Heart right ventricle (tissue), 16 donors: ENCODE measurements at regions not wholly inside any gene's neighbourhood (a gene's known extent, or its start where the extent isn't known, plus 50 kb on each side); places are given as distances from the start of the nearest gene placed in this dataset.

ENCODE experiments used
- ATAC-seq, 8 donors: fragments of 200-7000 bp; cut with Tn5 transposase; one replicate each; pipeline ENCODE4 v1.9.1; 2020; ENCODE audit warnings: mild to moderate bottlenecking in 8 of 8, moderate library complexity in 8 of 8, moderate number of reproducible peaks in 1 of 8
- DNase-seq, 2 donors: peaks; one replicate each; pipeline ENCODE4 v3.0.0-alpha.2; 2020
- H3K27ac ChIP-seq, 10 donors: fragments of 200-600 bp; sonication (generic) in 2 of 10; one replicate each; pipeline versions ENCODE4 v1.5.0 to v1.8.0; 2020 to 2022; ENCODE audit warnings: mild to moderate bottlenecking in 3 of 10
- H3K27me3 ChIP-seq, 7 donors: fragments of 200-600 bp; one replicate each; pipeline ENCODE4 v1.8.0; 2021 to 2022; ENCODE audit warnings: mild to moderate bottlenecking in 2 of 7
- H3K36me3 ChIP-seq, 9 donors: fragments of 200-600 bp; sonication (generic) in 1 of 9; one replicate each; pipeline versions ENCODE4 v1.5.0 to v1.8.0; 2020 to 2022; ENCODE audit warnings: mild to moderate bottlenecking in 2 of 9
- H3K4me1 ChIP-seq, 9 donors: fragments of 200-600 bp; sonication (generic) in 1 of 9; one replicate each; pipeline versions ENCODE4 v1.5.0 to v1.8.0; 2020 to 2022; ENCODE audit warnings: mild to moderate bottlenecking in 4 of 9
- H3K4me3 ChIP-seq, 10 donors: fragments of 200-600 bp; sonication (generic) in 2 of 10; one replicate each; pipeline versions ENCODE4 v1.5.0 to v1.8.0; 2020 to 2022; ENCODE audit warnings: mild to moderate bottlenecking in 7 of 10, moderate library complexity in 2 of 10
- H3K9me3 ChIP-seq, 11 donors: fragments of 200-600 bp in 10 of 11; sonication (generic) in 2 of 11; one replicate each; pipeline versions ENCODE4 v1.5.0 to v1.8.0; 2013 to 2022; ENCODE audit warnings: mild to moderate bottlenecking in 2 of 11, control low read depth in 1 of 11, moderate library complexity in 1 of 11
- WGBS, 2 donors: extraction: QIAGEN DNeasy Blood & Tissue Kit; methylation state at CpG; one replicate each; pipeline ENCODE4 v1.1.7; 2013; ENCODE audit warnings: inconsistent platforms in 1 of 2; 5-methylcytosine and 5-hydroxymethylcytosine counted together
- intact Hi-C, 10 donors: fragments of 100-400 bp; cut with DNase I; formaldehyde crosslinking; loops; one replicate each; pipeline versions ENCODE4 v1.11.1 to v1.14.2; 2022
- TF ChIP-seq, protein P1 (sequence below), 9 donors: fragments of 200-600 bp; sonication (generic) in 2 of 9; IDR thresholded peaks; one replicate each; pipeline versions ENCODE4 v1.5.0 to v1.8.0; 2021 to 2022; ENCODE audit warnings: antibody characterized with exemption in 9 of 9, mild to moderate bottlenecking in 5 of 9, moderate library complexity in 1 of 9
- donor health status: Arrhythmogenic right ventricular cardiomyopathy.
- donor health status: ischemic (EF 13 %, LVEDD 7.1; RV severe dilation, severe dysfunction).
- donor health status: healthy with polysubstance abuse.
- donor health status: DM: no; HTN: yes; CAD: no.
- donor health status: DM: no; HTN: no; CAD: no.
- donor health status: ischemic (EF 25% LVEDD 6.9; RV normal size, moderate dysfunction).
- donor health status: ischemic (EF 25% LVEDD 5.7; RV mildly dilated, moderate dysfunction).
- donor health status: healthy.
- donor health status: DM: yes; HTN: yes; CAD: no.
- donor health status: Ischemic cardiomyopathy.
- donor health status: ischemic (EF 35%, LVEDD 5.7; RV mildly dilated, moderate dysfunction).
- donor health status: nonischemic (EF 11% LVEDD 7.7; RV severe dilation, severe dysfunction).
- donor health status: DM: yes; HTN: yes; CAD: no.
- donor health status: PGD.
- donor health status: ischemic (EF 29% LVEDD 5.4; RV normal size, mild dysfunction).
- donor health status: nonischemic (EF 23%, LVEDD 6.1; RV moderate dilation, normal function).

DNA sequence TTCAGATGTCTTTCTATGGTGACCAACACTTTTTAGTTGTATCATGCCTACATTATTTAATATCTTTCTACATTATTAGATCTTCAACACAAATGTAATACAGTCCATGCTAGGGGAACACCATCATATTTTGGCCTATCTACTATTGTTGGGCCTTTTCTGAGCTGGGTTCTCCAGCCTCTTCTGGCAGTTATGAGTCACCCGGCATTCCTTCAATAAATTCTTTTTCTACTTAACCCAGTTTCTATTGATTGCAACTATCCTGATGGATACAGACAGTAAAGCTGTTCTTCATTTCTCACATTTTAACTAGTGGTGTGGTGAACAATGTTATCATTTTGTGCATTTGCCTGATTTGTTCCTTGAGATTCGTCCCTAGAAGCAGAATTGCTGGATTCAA is 529.3 kb downstream of the BNC2 start:
- Histone ChIP-seq H3K36me3 (no peaks in the 10 kb centered on the region), H3K4me1 (peaks cover 4 to 33% (median 15%) of the 10 kb centered on the region in 9 donors), H3K27me3 (no peaks in the 10 kb centered on the region), H3K4me3 (no peak overlapping the region), H3K27ac (peak overlapping the region in 1 of 10 donors; percentile 82), H3K9me3 (no peaks in the 10 kb centered on the region)
- intact Hi-C loops: loop anchor here in 2 of 10 donors (10.0 kb wide), 3 partner anchors 56 to 136 kb away; no protein-coding TSS in a partner anchor
- DNase-seq: no peak
- TF ChIP-seq, protein P1, sequence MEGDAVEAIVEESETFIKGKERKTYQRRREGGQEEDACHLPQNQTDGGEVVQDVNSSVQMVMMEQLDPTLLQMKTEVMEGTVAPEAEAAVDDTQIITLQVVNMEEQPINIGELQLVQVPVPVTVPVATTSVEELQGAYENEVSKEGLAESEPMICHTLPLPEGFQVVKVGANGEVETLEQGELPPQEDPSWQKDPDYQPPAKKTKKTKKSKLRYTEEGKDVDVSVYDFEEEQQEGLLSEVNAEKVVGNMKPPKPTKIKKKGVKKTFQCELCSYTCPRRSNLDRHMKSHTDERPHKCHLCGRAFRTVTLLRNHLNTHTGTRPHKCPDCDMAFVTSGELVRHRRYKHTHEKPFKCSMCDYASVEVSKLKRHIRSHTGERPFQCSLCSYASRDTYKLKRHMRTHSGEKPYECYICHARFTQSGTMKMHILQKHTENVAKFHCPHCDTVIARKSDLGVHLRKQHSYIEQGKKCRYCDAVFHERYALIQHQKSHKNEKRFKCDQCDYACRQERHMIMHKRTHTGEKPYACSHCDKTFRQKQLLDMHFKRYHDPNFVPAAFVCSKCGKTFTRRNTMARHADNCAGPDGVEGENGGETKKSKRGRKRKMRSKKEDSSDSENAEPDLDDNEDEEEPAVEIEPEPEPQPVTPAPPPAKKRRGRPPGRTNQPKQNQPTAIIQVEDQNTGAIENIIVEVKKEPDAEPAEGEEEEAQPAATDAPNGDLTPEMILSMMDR (IDR thresholded peaks at IDR 0.05): no peak
- no peak for ATAC-seq
- 84 to 88% methylated on average over 2 of the region's 2 CpGs for WGBS, 2 donors

DNA sequence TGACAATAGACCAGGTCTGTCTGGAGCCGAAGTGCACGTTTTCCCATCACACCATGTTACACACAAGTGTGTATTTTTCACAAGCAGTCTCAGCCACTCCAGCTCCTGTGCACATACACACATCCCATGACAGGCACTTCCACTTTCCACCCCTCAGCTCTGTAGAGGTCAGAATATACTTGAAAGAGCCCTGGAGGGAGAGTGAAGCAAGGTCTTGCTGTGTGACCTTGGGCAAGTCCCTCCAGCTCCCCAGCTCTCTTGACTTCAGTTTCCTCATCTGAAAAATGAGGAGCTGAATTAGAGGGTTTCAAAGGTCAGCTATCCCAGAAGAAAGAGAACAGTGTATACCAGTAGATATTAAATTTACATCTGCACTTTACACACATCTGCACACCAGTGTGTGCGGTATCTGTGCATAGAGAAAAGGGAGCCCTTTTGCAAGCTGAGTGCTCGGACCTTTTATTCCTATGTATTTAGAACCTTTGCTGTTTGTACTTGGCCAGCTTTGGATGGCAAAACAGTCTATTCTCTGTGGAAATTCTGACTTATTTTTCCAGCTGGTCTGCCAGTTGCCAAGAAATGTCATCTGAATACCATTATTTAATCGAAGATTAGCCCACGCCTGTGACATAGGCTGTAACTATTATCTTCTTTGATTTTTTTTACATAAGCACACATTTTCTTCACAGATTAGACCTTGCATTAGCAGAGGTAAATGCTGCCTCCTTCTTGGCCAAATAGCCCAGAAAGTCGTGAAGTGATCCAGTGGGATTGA is 528.0 kb downstream of the BNC2 start:
- ATAC-seq: peak in 1 of 8 donors; percentile 26
- WGBS, 2 donors: 81 to 88% methylated on average over 7 of the region's 7 CpGs

DNA sequence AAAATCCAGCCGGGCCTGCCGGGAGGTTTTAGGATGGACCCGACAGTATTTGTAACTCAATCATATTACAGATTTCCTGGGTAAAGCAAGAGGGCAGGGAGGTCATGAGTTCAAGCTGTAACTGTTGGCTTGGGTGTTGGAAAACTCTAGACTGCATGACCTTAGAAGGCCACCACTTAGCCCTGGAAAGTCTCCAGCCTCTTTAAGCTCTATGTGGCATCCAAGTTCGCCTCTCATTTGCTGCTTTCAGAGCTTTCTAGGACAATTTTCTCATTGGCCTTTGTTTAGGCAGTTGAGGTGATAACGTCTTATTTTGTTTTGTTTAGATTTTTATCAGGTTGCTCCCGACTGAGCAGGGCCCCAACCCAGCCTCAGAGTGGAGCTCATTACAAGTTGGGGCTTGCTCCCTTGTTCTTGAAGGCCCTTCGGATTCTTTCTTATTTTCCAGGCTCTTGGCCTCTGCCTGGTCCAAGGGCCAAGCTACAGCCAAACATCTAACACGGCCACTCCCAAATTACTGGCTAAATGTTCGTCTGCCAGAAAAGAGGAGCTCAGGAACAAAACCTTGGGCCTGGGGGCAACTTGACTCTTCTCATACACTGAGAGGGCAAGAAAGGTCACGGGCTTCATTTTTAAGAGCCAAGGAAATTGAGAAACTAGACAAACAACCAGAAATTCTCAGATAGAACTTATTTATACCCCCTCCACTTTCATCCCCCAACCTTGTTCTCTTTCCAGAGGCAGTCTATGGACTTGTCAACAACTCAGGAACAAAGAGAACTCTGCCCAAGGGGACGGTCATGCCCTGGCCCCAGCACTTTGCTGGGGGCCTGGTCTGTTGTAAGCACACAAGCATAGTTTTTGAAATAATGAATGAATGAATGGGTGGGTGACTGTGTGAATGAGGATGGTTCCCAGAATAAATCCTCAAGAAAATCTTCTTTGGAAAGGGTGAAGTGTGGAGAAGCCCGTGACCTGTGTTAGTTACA is 526.9 kb downstream of the BNC2 start:
- H3K4me3 ChIP-seq: no peak overlapping the region
- H3K36me3 ChIP-seq: no peaks in the 10 kb centered on the region
- DNase-seq: no peak
- 64% methylated on average over 12 of the region's 12 CpGs for WGBS, 2 donors
- TF ChIP-seq, protein P1 (IDR thresholded peaks at IDR 0.05): no peak
- peaks cover 4 to 27% (median 13%) of the 10 kb centered on the region in 9 donors for H3K4me1 ChIP-seq
- peak overlapping the region in 7 of 10 donors; percentile 30 to 82 (median 34) for H3K27ac ChIP-seq
- no peaks in the 10 kb centered on the region for H3K27me3 ChIP-seq
- intact Hi-C loops: loop anchor here in 2 of 10 donors (10.0 kb wide), 3 partner anchors 59 to 139 kb away; no protein-coding TSS in a partner anchor
- no peaks in the 10 kb centered on the region for H3K9me3 ChIP-seq
- peak in 6 of 8 donors; percentile 25 to 62 (median 55) for ATAC-seq

More for the DNA sequence above, 528.0 kb downstream of the BNC2 start:
- DNase-seq: no peak
- Histone ChIP-seq H3K9me3 (no peaks in the 10 kb centered on the region), H3K4me3 (no peak overlapping the region), H3K36me3 (no peaks in the 10 kb centered on the region), H3K4me1 (peaks cover 4 to 27% (median 13%) of the 10 kb centered on the region in 9 donors), H3K27me3 (no peaks in the 10 kb centered on the region), H3K27ac (peak overlapping the region in 4 of 10 donors; percentile 7 to 82 (median 50))
- TF ChIP-seq, protein P1 (IDR thresholded peaks at IDR 0.05): no peak
- intact Hi-C loops: loop anchor here in 2 of 10 donors (10.0 kb wide), 3 partner anchors 58 to 138 kb away; no protein-coding TSS in a partner anchor

DNA sequence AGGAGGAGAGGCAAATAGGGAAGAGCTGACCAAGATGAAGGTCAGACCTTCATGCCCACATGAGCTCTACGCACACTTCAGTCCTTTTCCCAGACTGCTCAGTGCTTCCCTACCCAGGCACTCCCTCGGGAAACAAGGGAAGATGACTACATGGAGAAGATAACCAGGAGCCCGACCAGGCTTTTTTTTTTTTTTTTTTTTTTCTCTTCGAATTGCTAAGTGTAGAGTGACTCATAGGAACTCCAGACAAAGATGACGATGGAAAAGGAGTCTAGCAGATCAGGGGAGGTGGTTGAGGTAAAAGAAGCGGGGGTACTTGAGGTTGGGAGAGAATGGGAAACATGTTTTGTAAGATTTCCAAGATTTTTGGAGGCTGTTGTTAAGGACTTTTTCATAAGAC is 526.1 kb downstream of the BNC2 start:
- H3K27ac ChIP-seq: peak overlapping the region in 5 of 10 donors; percentile 31 to 82 (median 52)
- intact Hi-C loops: loop anchor here in 2 of 10 donors (10.0 kb wide), 3 partner anchors 60 to 140 kb away; no protein-coding TSS in a partner anchor

More for the DNA sequence above, 526.1 kb downstream of the BNC2 start:
- TF ChIP-seq, protein P1 (IDR thresholded peaks at IDR 0.05): no peak
- no peak for DNase-seq
- Histone ChIP-seq H3K4me1 (peaks cover 4 to 27% (median 13%) of the 10 kb centered on the region in 9 donors), H3K4me3 (no peak overlapping the region), H3K36me3 (no peaks in the 10 kb centered on the region), H3K27me3 (no peaks in the 10 kb centered on the region), H3K9me3 (no peaks in the 10 kb centered on the region)
- peak in 6 of 8 donors; percentile 9 to 65 (median 35) for ATAC-seq
- WGBS, 2 donors: 64 to 77% methylated on average over 6 of the region's 6 CpGs
